K562 (cell line): ENCODE measurements at regions not wholly inside any gene's neighbourhood (a gene's known extent, or its start where the extent isn't known, plus 50 kb on each side); places are given as distances from the start of the nearest gene placed in this dataset.

Source experiments
- ETV1 ChIP-seq: fragments of 450-650 bp; conservative IDR thresholded peaks from 2 replicates; pipeline ENCODE4 v1.6.1; 2016; ENCODE audit warnings: missing genetic modification characterization, control low read depth, low read depth, missing compliant biosample characterization
- NFXL1 ChIP-seq: fragments of 450-650 bp; formaldehyde crosslinking; IDR thresholded peaks from 2 replicates; pipeline ENCODE4 v1.4.0; 2021; ENCODE audit warnings: mild to moderate bottlenecking
- POLR2AphosphoS2 ChIP-seq: IDR thresholded peaks from 2 replicates; pipeline ENCODE4 v1.6.1; 2012; ENCODE audit warnings: low read length, improper control_type of control experiment
- RBM15 ChIP-seq: fragments of 200-400 bp; formaldehyde crosslinking; IDR thresholded peaks from 2 replicates; pipeline ENCODE4 v1.6.1; 2018; ENCODE audit warnings: mild to moderate bottlenecking, low read length, moderate library complexity; ENCODE audit not compliant: insufficient read depth
- TEAD1 ChIP-seq, 2 experiments: fragments of 450-650 bp in 1 of 2; sonication (generic) in 1 of 2; formaldehyde crosslinking; IDR thresholded peaks; 2 replicates each; pipeline versions ENCODE4 v1.4.0 to v1.8.0; 2020 to 2022; ENCODE audit warnings: mild to moderate bottlenecking in 2 of 2, missing genetic modification reagents in 1 of 2
- TF ChIP-seq, protein P1 (sequence below), 3 experiments: IDR thresholded peaks in 2 of 3; conservative IDR thresholded peaks in 1 of 3; 2 replicates each; pipeline ENCODE4 v1.5.1; 2011 to 2012; ENCODE audit warnings: low read length in 3 of 3, mild to moderate bottlenecking in 3 of 3, control low read depth in 2 of 3, improper control_type of control experiment in 1 of 3, inconsistent platforms in 1 of 3, low read depth in 1 of 3, mixed read lengths in 1 of 3, moderate library complexity in 1 of 3; ENCODE audit not compliant: insufficient read depth in 2 of 3
- TF ChIP-seq, protein P2 (sequence below): IDR thresholded peaks from 3 replicates; pipeline ENCODE4 v1.6.1; 2011; ENCODE audit warnings: borderline replicate concordance, mild to moderate bottlenecking; ENCODE audit not compliant: insufficient read length, insufficient read depth
- TF ChIP-seq, protein P3 (sequence below): sonication (generic); formaldehyde crosslinking; IDR thresholded peaks from 2 replicates; pipeline ENCODE4 v1.8.1; 2023; ENCODE audit warnings: mild to moderate bottlenecking, missing genetic modification reagents
- TF ChIP-seq, protein P4 (sequence below): sonication (generic); formaldehyde crosslinking; IDR thresholded peaks from 2 replicates; pipeline ENCODE4 v1.8.1; 2023; ENCODE audit warnings: mild to moderate bottlenecking, missing genetic modification reagents
- TF ChIP-seq, protein P5 (sequence below): fragments of 450-650 bp; IDR thresholded peaks from 2 replicates; pipeline ENCODE4 v1.6.1; 2016; ENCODE audit warnings: missing biosample characterization, missing genetic modification characterization

DNA sequence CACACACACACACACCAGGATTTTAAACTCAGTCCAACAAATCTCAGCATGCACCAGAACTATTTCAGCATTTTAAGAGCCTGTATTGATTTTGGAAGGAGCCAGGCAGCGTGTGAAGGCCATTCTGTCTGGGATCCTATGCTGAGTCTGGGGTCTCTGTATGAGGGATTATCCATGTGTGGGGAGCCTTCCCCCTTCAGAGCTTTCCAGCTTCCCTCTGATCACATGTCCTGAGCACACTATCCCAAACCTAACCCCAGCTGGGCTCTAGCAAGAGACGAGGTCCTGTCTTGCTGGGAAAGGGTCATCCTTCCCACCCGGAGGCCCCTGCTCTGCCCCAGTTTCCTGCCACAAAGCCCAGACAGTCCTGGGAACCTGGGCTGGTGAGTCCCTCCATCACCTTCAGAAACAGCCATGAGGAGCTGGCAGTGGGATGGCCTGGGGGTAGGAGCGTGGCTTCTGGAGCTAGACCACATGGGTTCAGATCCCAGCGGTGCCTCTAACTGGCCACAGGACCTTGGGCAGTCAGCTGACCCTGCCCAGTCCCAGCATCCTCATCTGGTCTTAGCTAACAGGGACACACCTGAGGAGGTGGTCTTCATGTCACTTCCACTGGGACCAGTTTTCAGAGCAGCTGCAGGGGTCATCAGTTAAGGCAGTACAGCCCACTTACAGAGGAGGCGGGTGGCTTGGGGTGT lies 79.6 kb upstream of the RET start:
- TF ChIP-seq RBM15 (no peak), POLR2AphosphoS2 (no peak), ETV1 (tag) (no peak), TEAD1 (CRISPR knock-in tag; IDR thresholded peaks at IDR 0.05) (no peak), NFXL1 (CRISPR knock-in tag) (no peak)
- TF ChIP-seq, protein P1, sequence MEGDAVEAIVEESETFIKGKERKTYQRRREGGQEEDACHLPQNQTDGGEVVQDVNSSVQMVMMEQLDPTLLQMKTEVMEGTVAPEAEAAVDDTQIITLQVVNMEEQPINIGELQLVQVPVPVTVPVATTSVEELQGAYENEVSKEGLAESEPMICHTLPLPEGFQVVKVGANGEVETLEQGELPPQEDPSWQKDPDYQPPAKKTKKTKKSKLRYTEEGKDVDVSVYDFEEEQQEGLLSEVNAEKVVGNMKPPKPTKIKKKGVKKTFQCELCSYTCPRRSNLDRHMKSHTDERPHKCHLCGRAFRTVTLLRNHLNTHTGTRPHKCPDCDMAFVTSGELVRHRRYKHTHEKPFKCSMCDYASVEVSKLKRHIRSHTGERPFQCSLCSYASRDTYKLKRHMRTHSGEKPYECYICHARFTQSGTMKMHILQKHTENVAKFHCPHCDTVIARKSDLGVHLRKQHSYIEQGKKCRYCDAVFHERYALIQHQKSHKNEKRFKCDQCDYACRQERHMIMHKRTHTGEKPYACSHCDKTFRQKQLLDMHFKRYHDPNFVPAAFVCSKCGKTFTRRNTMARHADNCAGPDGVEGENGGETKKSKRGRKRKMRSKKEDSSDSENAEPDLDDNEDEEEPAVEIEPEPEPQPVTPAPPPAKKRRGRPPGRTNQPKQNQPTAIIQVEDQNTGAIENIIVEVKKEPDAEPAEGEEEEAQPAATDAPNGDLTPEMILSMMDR (IDR thresholded peaks at IDR 0.05 in 2 of 3, conservative IDR thresholded peaks at IDR 0.05 in 1 of 3; ENCODE audit: insufficient read depth in 2 of 3, low read depth in 1 of 3, low read length in 3 of 3) = no peak
- TF ChIP-seq, protein P2, sequence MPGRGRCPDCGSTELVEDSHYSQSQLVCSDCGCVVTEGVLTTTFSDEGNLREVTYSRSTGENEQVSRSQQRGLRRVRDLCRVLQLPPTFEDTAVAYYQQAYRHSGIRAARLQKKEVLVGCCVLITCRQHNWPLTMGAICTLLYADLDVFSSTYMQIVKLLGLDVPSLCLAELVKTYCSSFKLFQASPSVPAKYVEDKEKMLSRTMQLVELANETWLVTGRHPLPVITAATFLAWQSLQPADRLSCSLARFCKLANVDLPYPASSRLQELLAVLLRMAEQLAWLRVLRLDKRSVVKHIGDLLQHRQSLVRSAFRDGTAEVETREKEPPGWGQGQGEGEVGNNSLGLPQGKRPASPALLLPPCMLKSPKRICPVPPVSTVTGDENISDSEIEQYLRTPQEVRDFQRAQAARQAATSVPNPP = no peak
- TF ChIP-seq, protein P3, sequence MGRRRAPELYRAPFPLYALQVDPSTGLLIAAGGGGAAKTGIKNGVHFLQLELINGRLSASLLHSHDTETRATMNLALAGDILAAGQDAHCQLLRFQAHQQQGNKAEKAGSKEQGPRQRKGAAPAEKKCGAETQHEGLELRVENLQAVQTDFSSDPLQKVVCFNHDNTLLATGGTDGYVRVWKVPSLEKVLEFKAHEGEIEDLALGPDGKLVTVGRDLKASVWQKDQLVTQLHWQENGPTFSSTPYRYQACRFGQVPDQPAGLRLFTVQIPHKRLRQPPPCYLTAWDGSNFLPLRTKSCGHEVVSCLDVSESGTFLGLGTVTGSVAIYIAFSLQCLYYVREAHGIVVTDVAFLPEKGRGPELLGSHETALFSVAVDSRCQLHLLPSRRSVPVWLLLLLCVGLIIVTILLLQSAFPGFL = no peak
- TF ChIP-seq, protein P4, sequence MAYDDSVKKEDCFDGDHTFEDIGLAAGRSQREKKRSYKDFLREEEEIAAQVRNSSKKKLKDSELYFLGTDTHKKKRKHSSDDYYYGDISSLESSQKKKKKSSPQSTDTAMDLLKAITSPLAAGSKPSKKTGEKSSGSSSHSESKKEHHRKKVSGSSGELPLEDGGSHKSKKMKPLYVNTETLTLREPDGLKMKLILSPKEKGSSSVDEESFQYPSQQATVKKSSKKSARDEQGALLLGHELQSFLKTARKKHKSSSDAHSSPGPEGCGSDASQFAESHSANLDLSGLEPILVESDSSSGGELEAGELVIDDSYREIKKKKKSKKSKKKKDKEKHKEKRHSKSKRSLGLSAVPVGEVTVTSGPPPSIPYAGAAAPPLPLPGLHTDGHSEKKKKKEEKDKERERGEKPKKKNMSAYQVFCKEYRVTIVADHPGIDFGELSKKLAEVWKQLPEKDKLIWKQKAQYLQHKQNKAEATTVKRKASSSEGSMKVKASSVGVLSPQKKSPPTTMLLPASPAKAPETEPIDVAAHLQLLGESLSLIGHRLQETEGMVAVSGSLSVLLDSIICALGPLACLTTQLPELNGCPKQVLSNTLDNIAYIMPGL (CRISPR knock-in tag) = no peak
- TF ChIP-seq, protein P5, sequence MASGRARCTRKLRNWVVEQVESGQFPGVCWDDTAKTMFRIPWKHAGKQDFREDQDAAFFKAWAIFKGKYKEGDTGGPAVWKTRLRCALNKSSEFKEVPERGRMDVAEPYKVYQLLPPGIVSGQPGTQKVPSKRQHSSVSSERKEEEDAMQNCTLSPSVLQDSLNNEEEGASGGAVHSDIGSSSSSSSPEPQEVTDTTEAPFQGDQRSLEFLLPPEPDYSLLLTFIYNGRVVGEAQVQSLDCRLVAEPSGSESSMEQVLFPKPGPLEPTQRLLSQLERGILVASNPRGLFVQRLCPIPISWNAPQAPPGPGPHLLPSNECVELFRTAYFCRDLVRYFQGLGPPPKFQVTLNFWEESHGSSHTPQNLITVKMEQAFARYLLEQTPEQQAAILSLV (tag) = no peak
